Upper lobe of right lung (tissue), 1 donor: ENCODE measurements at regions not wholly inside any gene's neighbourhood (a gene's known extent, or its start where the extent isn't known, plus 50 kb on each side); places are given as distances from the start of the nearest gene placed in this dataset.
"Not testable (repeated sequence)": the region's sequence is repeated elsewhere in the genome, so short reads cannot be mapped to it uniquely, and the experiment has no call there.

Source experiments
- ATAC-seq: fragments of 200-7000 bp; cut with Tn5 transposase; one replicate; pipeline ENCODE4 v1.9.1; 2020; ENCODE audit warnings: mild to moderate bottlenecking, moderate library complexity
- DNase-seq: peaks from one replicate; pipeline ENCODE4 v3.0.0-alpha.2; 2020
- H3K27ac ChIP-seq: fragments of 200-600 bp; one replicate; pipeline ENCODE4 v1.8.0; 2022
- H3K27me3 ChIP-seq: fragments of 200-600 bp; one replicate; pipeline ENCODE4 v1.8.0; 2022; ENCODE audit warnings: mild to moderate bottlenecking
- H3K36me3 ChIP-seq: fragments of 200-600 bp; one replicate; pipeline ENCODE4 v1.8.0; 2022
- H3K4me1 ChIP-seq: fragments of 200-600 bp; one replicate; pipeline ENCODE4 v1.8.0; 2022
- H3K4me3 ChIP-seq: fragments of 200-600 bp; one replicate; pipeline ENCODE4 v1.8.0; 2022; ENCODE audit warnings: mild to moderate bottlenecking
- H3K9me3 ChIP-seq: fragments of 200-600 bp; one replicate; pipeline ENCODE4 v1.8.0; 2022
- CTCF ChIP-seq: fragments of 200-600 bp; IDR thresholded peaks from one replicate; pipeline ENCODE4 v1.8.0; 2022; ENCODE audit warnings: antibody characterized with exemption
- intact Hi-C: fragments of 100-400 bp; cut with DNase I; formaldehyde crosslinking; loops from one replicate; pipeline ENCODE4 v1.11.0; 2022
- donor health status: DM: no; HTN: yes; CAD: no; lungs with severe emphysema.

- TF ChIP-seq CTCF: no peak
- no peaks in the 10 kb centered on the region for H3K27me3 ChIP-seq
- no peak for ATAC-seq
- no peaks in the 10 kb centered on the region for H3K36me3 ChIP-seq
- intact Hi-C loops: no loop called here
- H3K4me1 ChIP-seq: no peaks in the 10 kb centered on the region
- no peak for DNase-seq
- H3K9me3 ChIP-seq: no peaks in the 10 kb centered on the region
- H3K27ac ChIP-seq: no peak overlapping the region
- H3K4me3 ChIP-seq: no peak overlapping the region
Observed at GRCh38 chr5:39622281-39622680, 197.5 kb upstream of the DAB2 start.

GRCh38 chr5:39619168-39619818 lies 194.5 kb upstream of the DAB2 start:
- no peak for TF ChIP-seq CTCF
- no peaks in the 10 kb centered on the region for H3K27me3 ChIP-seq
- no peaks in the 10 kb centered on the region for H3K4me1 ChIP-seq
- DNase-seq (no peak), ATAC-seq (no peak)
- H3K27ac ChIP-seq: no peak overlapping the region
- H3K36me3 ChIP-seq: no peaks in the 10 kb centered on the region
- intact Hi-C loops: no loop called here
- no peak overlapping the region for H3K4me3 ChIP-seq
- H3K9me3 ChIP-seq: no peaks in the 10 kb centered on the region

- DNase-seq: no peak
- Histone ChIP-seq H3K36me3 (no peaks in the 10 kb centered on the region), H3K27ac (no peak overlapping the region), H3K27me3 (no peaks in the 10 kb centered on the region), H3K4me3 (no peak overlapping the region), H3K9me3 (no peaks in the 10 kb centered on the region), H3K4me1 (no peaks in the 10 kb centered on the region)
- intact Hi-C loops: no loop called here
- TF ChIP-seq CTCF: no peak
- no peak for ATAC-seq
Observed at GRCh38 chr5:39618391-39618790, 193.6 kb upstream of the DAB2 start.

- no peak for TF ChIP-seq CTCF
- ATAC-seq: no peak
- no peak for DNase-seq
- H3K27me3 ChIP-seq: no peaks in the 10 kb centered on the region
- intact Hi-C loops: no loop called here
- H3K36me3 ChIP-seq: no peaks in the 10 kb centered on the region
- no peak overlapping the region for H3K4me3 ChIP-seq
- H3K4me1 ChIP-seq: no peaks in the 10 kb centered on the region
- H3K9me3 ChIP-seq: no peaks in the 10 kb centered on the region
- H3K27ac ChIP-seq: no peak overlapping the region
Observed at GRCh38 chr5:39616131-39616530, 191.4 kb upstream of the DAB2 start.

- H3K4me3 ChIP-seq, H3K27me3 ChIP-seq, H3K4me1 ChIP-seq, intact Hi-C loops, ATAC-seq, H3K9me3 ChIP-seq, H3K27ac ChIP-seq, H3K36me3 ChIP-seq, DNase-seq: not testable (repeated sequence)
Observed at GRCh38 chr5:39611076-39611475, 186.3 kb upstream of the DAB2 start.

GRCh38 chr5:39608024-39608423 lies 183.2 kb upstream of the DAB2 start:
- H3K36me3 ChIP-seq: no peaks in the 10 kb centered on the region
- ATAC-seq: no peak
- intact Hi-C loops: no loop called here
- no peak overlapping the region for H3K4me3 ChIP-seq
- H3K4me1 ChIP-seq: no peaks in the 10 kb centered on the region
- no peak for DNase-seq
- no peak overlapping the region for H3K27ac ChIP-seq
- H3K9me3 ChIP-seq: no peaks in the 10 kb centered on the region
- TF ChIP-seq CTCF: no peak
- no peaks in the 10 kb centered on the region for H3K27me3 ChIP-seq
